Kidney (tissue), 13 donors: ENCODE measurements at regions not wholly inside any gene's neighbourhood (a gene's known extent, or its start where the extent isn't known, plus 50 kb on each side); places are given as distances from the start of the nearest gene placed in this dataset.

Source experiments
- DNase-seq, 5 donors: peaks; one replicate each; pipeline ENCODE4 v3.0.0-alpha.2; 2013 to 2020
- FAIRE-seq: peaks from 2 replicates; lab custom pipeline; 2012; peaks lifted over from hg19 to GRCh38; lab: Jason Lieb, UNC
- H3K27ac ChIP-seq, 2 donors: one replicate each; pipeline ENCODE4 v1.7.0; 2013; ENCODE audit warnings: low read depth in 2 of 2, low read length in 2 of 2, inconsistent platforms in 1 of 2
- H3K27me3 ChIP-seq: one replicate; pipeline ENCODE4 v1.7.1; 2013; ENCODE audit warnings: low read length, inconsistent platforms; ENCODE audit not compliant: control insufficient read depth, insufficient read depth
- H3K36me3 ChIP-seq, 3 donors: one replicate each; pipeline versions ENCODE4 v1.7.0 to v1.7.1; 2013; ENCODE audit warnings: low read length in 3 of 3, control low read depth in 1 of 3, inconsistent platforms in 1 of 3; ENCODE audit not compliant: insufficient read depth in 3 of 3, control insufficient read depth in 2 of 3
- H3K4me1 ChIP-seq, 3 donors: one replicate each; pipeline versions ENCODE4 v1.7.0 to v1.7.1; 2013; ENCODE audit warnings: low read length in 3 of 3, inconsistent platforms in 1 of 3, low read depth in 1 of 3; ENCODE audit not compliant: control insufficient read depth in 2 of 3, insufficient read depth in 2 of 3
- H3K4me3 ChIP-seq, 3 donors: one replicate each; pipeline versions ENCODE4 v1.7.0 to v1.8.1; 2013; ENCODE audit warnings: low read length in 3 of 3, control low read depth in 1 of 3, inconsistent platforms in 1 of 3
- H3K9ac ChIP-seq, 3 donors: one replicate each; pipeline versions ENCODE4 v1.7.0 to v1.7.1; 2013; ENCODE audit warnings: low read length in 3 of 3, control low read depth in 1 of 3, inconsistent platforms in 1 of 3
- H3K9me3 ChIP-seq, 3 donors: one replicate each; pipeline versions ENCODE4 v1.7.0 to v1.7.1; 2013; ENCODE audit warnings: low read length in 3 of 3, control low read depth in 1 of 3, inconsistent platforms in 1 of 3; ENCODE audit not compliant: control insufficient read depth in 2 of 3, insufficient read depth in 1 of 3
- intact Hi-C: fragments of 100-400 bp; cut with DNase I; formaldehyde crosslinking; loops from one replicate; pipeline ENCODE4 v1.11.1; 2022
- TF ChIP-seq, protein P1 (sequence below): IDR thresholded peaks from 3 replicates; pipeline ENCODE4 v1.5.1; 2012; ENCODE audit warnings: mild to moderate bottlenecking, moderate library complexity, borderline replicate concordance; ENCODE audit not compliant: insufficient read depth; ENCODE audit errors: extremely low read depth
- donor health status: control.
- donor health status: control.
- donor health status: control.
- donor health status: control.
- donor health status: control.
- donor health status: DM: yes; HTN: yes; CAD: no.
- donor health status: Normal renal cell carcinoma (clear cell type).

DNA sequence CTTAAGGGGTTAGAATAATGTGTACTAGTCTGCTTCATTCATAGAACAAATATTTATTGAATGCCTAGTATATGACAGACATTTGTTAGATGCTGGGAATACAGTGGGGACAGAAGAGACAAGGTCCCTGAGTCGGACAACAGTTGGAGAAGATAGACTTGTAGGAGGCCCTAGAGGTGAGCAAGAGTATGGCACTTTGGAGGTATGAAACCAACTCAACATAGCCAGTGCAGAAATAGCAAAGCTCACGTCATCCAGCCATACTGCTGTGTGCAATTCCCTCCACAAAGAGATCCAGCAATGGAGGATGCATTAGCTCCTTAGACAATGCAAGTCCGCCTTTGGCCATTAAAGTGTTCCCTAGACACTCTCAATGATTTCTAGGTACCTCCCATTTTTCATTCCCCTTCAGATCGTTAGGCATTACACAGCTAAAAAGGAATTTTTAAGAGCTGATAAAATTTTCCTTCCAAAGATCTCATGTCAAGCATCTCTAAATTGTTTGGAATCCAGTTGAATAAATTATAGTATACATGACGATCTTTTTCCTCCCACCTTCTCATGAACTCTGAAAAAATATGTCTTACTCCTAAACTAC lies 1949.6 kb upstream of the WWC1 start:
- Histone ChIP-seq H3K9ac (no peak overlapping the region), H3K27me3 (no peaks in the 10 kb centered on the region), H3K9me3 (no peaks in the 10 kb centered on the region), H3K27ac (no peak overlapping the region), H3K4me3 (no peak overlapping the region), H3K36me3 (no peaks in the 10 kb centered on the region), H3K4me1 (no peaks in the 10 kb centered on the region)
- intact Hi-C loops, result no loop called here
- FAIRE-seq (no peak), DNase-seq (no peak)
- TF ChIP-seq, protein P1, sequence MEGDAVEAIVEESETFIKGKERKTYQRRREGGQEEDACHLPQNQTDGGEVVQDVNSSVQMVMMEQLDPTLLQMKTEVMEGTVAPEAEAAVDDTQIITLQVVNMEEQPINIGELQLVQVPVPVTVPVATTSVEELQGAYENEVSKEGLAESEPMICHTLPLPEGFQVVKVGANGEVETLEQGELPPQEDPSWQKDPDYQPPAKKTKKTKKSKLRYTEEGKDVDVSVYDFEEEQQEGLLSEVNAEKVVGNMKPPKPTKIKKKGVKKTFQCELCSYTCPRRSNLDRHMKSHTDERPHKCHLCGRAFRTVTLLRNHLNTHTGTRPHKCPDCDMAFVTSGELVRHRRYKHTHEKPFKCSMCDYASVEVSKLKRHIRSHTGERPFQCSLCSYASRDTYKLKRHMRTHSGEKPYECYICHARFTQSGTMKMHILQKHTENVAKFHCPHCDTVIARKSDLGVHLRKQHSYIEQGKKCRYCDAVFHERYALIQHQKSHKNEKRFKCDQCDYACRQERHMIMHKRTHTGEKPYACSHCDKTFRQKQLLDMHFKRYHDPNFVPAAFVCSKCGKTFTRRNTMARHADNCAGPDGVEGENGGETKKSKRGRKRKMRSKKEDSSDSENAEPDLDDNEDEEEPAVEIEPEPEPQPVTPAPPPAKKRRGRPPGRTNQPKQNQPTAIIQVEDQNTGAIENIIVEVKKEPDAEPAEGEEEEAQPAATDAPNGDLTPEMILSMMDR, result no peak

GRCh38 chr5:166342402-166342801 lies 1949.0 kb upstream of the WWC1 start:
- intact Hi-C loops, result no loop called here
- H3K27ac ChIP-seq, result no peak overlapping the region

GRCh38 chr5:166346726-166347374 lies 1944.6 kb upstream of the WWC1 start:
- Histone ChIP-seq H3K9ac (no peak overlapping the region), H3K36me3 (no peaks in the 10 kb centered on the region), H3K9me3 (no peaks in the 10 kb centered on the region), H3K4me1 (no peaks in the 10 kb centered on the region), H3K27ac (no peak overlapping the region), H3K4me3 (no peak overlapping the region), H3K27me3 (no peaks in the 10 kb centered on the region)
- no peak for FAIRE-seq
- DNase-seq, result peak in 3 of 5 donors; percentile 35 to 91 (median 90)
- intact Hi-C loops, result no loop called here
- TF ChIP-seq, protein P1, result no peak

More at GRCh38 chr5:166342402-166342801, 1949.0 kb upstream of the WWC1 start:
- H3K36me3 ChIP-seq, result no peaks in the 10 kb centered on the region
- H3K4me3 ChIP-seq, result no peak overlapping the region
- no peak overlapping the region for H3K9ac ChIP-seq
- no peaks in the 10 kb centered on the region for H3K9me3 ChIP-seq
- DNase-seq, result no peak
- FAIRE-seq, result no peak
- TF ChIP-seq, protein P1, result no peak
- H3K27me3 ChIP-seq, result no peaks in the 10 kb centered on the region
- H3K4me1 ChIP-seq, result no peaks in the 10 kb centered on the region

GRCh38 chr5:166349046-166349445 lies 1942.4 kb upstream of the WWC1 start:
- FAIRE-seq, result no peak
- H3K9me3 ChIP-seq, result no peaks in the 10 kb centered on the region

More at GRCh38 chr5:166349046-166349445, 1942.4 kb upstream of the WWC1 start:
- DNase-seq, result peak in 1 of 5 donors; percentile 29
- no peaks in the 10 kb centered on the region for H3K4me1 ChIP-seq
- H3K27ac ChIP-seq, result no peak overlapping the region
- H3K36me3 ChIP-seq, result no peaks in the 10 kb centered on the region
- no peak overlapping the region for H3K4me3 ChIP-seq
- TF ChIP-seq, protein P1, result no peak
- no peaks in the 10 kb centered on the region for H3K27me3 ChIP-seq
- intact Hi-C loops, result no loop called here
- H3K9ac ChIP-seq, result no peak overlapping the region
